Liver (tissue), 3 donors: ENCODE measurements at regions not wholly inside any gene's neighbourhood (a gene's known extent, or its start where the extent isn't known, plus 50 kb on each side); places are given as distances from the start of the nearest gene placed in this dataset.

Source experiments
- ATF3 ChIP-seq: IDR thresholded peaks from 2 replicates; pipeline ENCODE4 v1.6.1; 2016; ENCODE audit warnings: antibody characterized with exemption
- CTCF ChIP-seq: fragments of 150-350 bp; IDR thresholded peaks from 2 replicates; pipeline ENCODE4 v1.5.1; 2017; ENCODE audit warnings: improper control_type of control experiment, low read depth, low read length; ENCODE audit not compliant: missing input control
- GABPA ChIP-seq, 2 donors: IDR thresholded peaks in 1 of 2; conservative IDR thresholded peaks in 1 of 2; 2 replicates each; pipeline ENCODE4 v1.6.1; 2016; ENCODE audit warnings: antibody characterized with exemption in 2 of 2, mild to moderate bottlenecking in 1 of 2, moderate library complexity in 1 of 2
- HNF4A ChIP-seq, 2 donors: conservative IDR thresholded peaks; 2 replicates each; pipeline ENCODE4 v1.6.1; 2016; ENCODE audit warnings: antibody characterized with exemption in 2 of 2, mild to moderate bottlenecking in 2 of 2
- JUND ChIP-seq, 2 donors: IDR thresholded peaks; 2 replicates each; pipeline ENCODE4 v1.6.1; 2016; ENCODE audit warnings: antibody characterized with exemption in 2 of 2
- MAX ChIP-seq: IDR thresholded peaks from 2 replicates; pipeline ENCODE4 v1.6.1; 2016; ENCODE audit warnings: antibody characterized with exemption
- NR2F2 ChIP-seq: IDR thresholded peaks from 2 replicates; pipeline ENCODE4 v1.6.1; 2016; ENCODE audit warnings: antibody characterized with exemption
- RAD21 ChIP-seq, 2 donors: IDR thresholded peaks; 2 replicates each; pipeline ENCODE4 v1.6.1; 2016; ENCODE audit warnings: antibody characterized with exemption in 2 of 2, mild to moderate bottlenecking in 2 of 2
- RXRA ChIP-seq, 2 donors: IDR thresholded peaks; 2 replicates each; pipeline ENCODE4 v1.6.1; 2017 to 2018; ENCODE audit warnings: antibody characterized with exemption in 2 of 2, mild to moderate bottlenecking in 1 of 2
- SP1 ChIP-seq: IDR thresholded peaks from 2 replicates; pipeline ENCODE4 v1.6.1; 2018; ENCODE audit warnings: antibody characterized with exemption, mild to moderate bottlenecking
- TAF1 ChIP-seq: conservative IDR thresholded peaks from 2 replicates; pipeline ENCODE4 v1.6.1; 2016; ENCODE audit warnings: antibody characterized with exemption, mild to moderate bottlenecking
- TF ChIP-seq, protein P1 (sequence below): IDR thresholded peaks from 2 replicates; pipeline ENCODE4 v1.6.1; 2016; ENCODE audit warnings: antibody characterized with exemption
- TF ChIP-seq, protein P2 (sequence below): IDR thresholded peaks from 2 replicates; pipeline ENCODE4 v1.6.1; 2016; ENCODE audit warnings: antibody characterized with exemption, mild to moderate bottlenecking
- donor health status: healthy.
- donor health status: healthy.

GRCh38 chr1:37234941-37235418, 200.7 kb upstream of the GRIK3 start:
- TF ChIP-seq JUND (IDR thresholded peaks at IDR 0.05) (no peak), RAD21 (IDR thresholded peaks at IDR 0.05) (no peak), RXRA (IDR thresholded peaks at IDR 0.05) (no peak), CTCF (no peak), MAX (no peak), NR2F2 (no peak), GABPA (IDR thresholded peaks at IDR 0.05 in 1 of 2, conservative IDR thresholded peaks at IDR 0.05 in 1 of 2) (no peak), SP1 (no peak), TAF1 (no peak), ATF3 (no peak), HNF4A (conservative IDR thresholded peaks at IDR 0.05) (no peak)
- TF ChIP-seq, protein P1, sequence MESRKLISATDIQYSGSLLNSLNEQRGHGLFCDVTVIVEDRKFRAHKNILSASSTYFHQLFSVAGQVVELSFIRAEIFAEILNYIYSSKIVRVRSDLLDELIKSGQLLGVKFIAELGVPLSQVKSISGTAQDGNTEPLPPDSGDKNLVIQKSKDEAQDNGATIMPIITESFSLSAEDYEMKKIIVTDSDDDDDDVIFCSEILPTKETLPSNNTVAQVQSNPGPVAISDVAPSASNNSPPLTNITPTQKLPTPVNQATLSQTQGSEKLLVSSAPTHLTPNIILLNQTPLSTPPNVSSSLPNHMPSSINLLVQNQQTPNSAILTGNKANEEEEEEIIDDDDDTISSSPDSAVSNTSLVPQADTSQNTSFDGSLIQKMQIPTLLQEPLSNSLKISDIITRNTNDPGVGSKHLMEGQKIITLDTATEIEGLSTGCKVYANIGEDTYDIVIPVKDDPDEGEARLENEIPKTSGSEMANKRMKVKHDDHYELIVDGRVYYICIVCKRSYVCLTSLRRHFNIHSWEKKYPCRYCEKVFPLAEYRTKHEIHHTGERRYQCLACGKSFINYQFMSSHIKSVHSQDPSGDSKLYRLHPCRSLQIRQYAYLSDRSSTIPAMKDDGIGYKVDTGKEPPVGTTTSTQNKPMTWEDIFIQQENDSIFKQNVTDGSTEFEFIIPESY, result no peak
- TF ChIP-seq, protein P2, sequence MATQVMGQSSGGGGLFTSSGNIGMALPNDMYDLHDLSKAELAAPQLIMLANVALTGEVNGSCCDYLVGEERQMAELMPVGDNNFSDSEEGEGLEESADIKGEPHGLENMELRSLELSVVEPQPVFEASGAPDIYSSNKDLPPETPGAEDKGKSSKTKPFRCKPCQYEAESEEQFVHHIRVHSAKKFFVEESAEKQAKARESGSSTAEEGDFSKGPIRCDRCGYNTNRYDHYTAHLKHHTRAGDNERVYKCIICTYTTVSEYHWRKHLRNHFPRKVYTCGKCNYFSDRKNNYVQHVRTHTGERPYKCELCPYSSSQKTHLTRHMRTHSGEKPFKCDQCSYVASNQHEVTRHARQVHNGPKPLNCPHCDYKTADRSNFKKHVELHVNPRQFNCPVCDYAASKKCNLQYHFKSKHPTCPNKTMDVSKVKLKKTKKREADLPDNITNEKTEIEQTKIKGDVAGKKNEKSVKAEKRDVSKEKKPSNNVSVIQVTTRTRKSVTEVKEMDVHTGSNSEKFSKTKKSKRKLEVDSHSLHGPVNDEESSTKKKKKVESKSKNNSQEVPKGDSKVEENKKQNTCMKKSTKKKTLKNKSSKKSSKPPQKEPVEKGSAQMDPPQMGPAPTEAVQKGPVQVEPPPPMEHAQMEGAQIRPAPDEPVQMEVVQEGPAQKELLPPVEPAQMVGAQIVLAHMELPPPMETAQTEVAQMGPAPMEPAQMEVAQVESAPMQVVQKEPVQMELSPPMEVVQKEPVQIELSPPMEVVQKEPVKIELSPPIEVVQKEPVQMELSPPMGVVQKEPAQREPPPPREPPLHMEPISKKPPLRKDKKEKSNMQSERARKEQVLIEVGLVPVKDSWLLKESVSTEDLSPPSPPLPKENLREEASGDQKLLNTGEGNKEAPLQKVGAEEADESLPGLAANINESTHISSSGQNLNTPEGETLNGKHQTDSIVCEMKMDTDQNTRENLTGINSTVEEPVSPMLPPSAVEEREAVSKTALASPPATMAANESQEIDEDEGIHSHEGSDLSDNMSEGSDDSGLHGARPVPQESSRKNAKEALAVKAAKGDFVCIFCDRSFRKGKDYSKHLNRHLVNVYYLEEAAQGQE, result no peak
